HG03175 (cell line): ENCODE measurements at regions not wholly inside any gene's neighbourhood (a gene's known extent, or its start where the extent isn't known, plus 50 kb on each side); places are given as distances from the start of the nearest gene placed in this dataset.
"Not testable (repeated sequence)": the region's sequence is repeated elsewhere in the genome, so short reads cannot be mapped to it uniquely, and the experiment has no call there.

ENCODE experiments used
- ATAC-seq: cut with Tn5 transposase; IDR thresholded peaks from one replicate; pipeline ENCODE4 v1.9.1; 2021; ENCODE audit warnings: mild to moderate bottlenecking, moderate library complexity; ENCODE audit not compliant: unreplicated experiment

GRCh38 chr12:89192429-89192828, 159.9 kb downstream of the DUSP6 start:
- ATAC-seq = no peak

GRCh38 chr12:89191597-89191996, 160.7 kb downstream of the DUSP6 start:
- ATAC-seq = not testable (repeated sequence)

- ATAC-seq = no peak
Measured at GRCh38 chr12:89189448-89189847, 162.9 kb downstream of the DUSP6 start.

GRCh38 chr12:89187507-89187906, 164.8 kb downstream of the DUSP6 start:
- ATAC-seq = no peak

GRCh38 chr12:89185889-89186288, 166.4 kb downstream of the DUSP6 start:
- ATAC-seq = no peak

GRCh38 chr12:89185181-89185580, 167.1 kb downstream of the DUSP6 start:
- ATAC-seq = no peak

GRCh38 chr12:89183985-89184435, 168.3 kb downstream of the DUSP6 start:
- no peak for ATAC-seq

- ATAC-seq = no peak
Measured at GRCh38 chr12:89181271-89181920, 170.9 kb downstream of the DUSP6 start.

GRCh38 chr12:89180496-89180895, 171.8 kb downstream of the DUSP6 start:
- no peak for ATAC-seq

- no peak for ATAC-seq
Measured at GRCh38 chr12:89179983-89180382, 172.3 kb downstream of the DUSP6 start.

- ATAC-seq = no peak
Measured at GRCh38 chr12:89179245-89179644, 173.1 kb downstream of the DUSP6 start.

GRCh38 chr12:89177802-89178395, 174.4 kb downstream of the DUSP6 start:
- ATAC-seq = no peak

GRCh38 chr12:89176676-89177075, 175.6 kb downstream of the DUSP6 start:
- ATAC-seq = no peak

GRCh38 chr12:89173678-89174077, 178.6 kb downstream of the DUSP6 start:
- ATAC-seq = no peak

- ATAC-seq = no peak
Measured at GRCh38 chr12:89173096-89173495, 179.2 kb downstream of the DUSP6 start.

- no peak for ATAC-seq
Measured at GRCh38 chr12:89172224-89172623, 180.1 kb downstream of the DUSP6 start.

GRCh38 chr12:89169321-89169720, 183.0 kb downstream of the DUSP6 start:
- no peak for ATAC-seq

- ATAC-seq = no peak
Measured at GRCh38 chr12:89167986-89168385, 184.3 kb downstream of the DUSP6 start.

GRCh38 chr12:89166525-89166934, 185.8 kb downstream of the DUSP6 start:
- peak; percentile 98 for ATAC-seq

GRCh38 chr12:89166121-89166520, 186.2 kb downstream of the DUSP6 start:
- no peak for ATAC-seq

- ATAC-seq = no peak
Measured at GRCh38 chr12:89165703-89166102, 186.6 kb downstream of the DUSP6 start.

- ATAC-seq = no peak
Measured at GRCh38 chr12:89163918-89164317, 188.4 kb downstream of the DUSP6 start.
